ENCODE measurements at regions not wholly inside any gene's neighbourhood (a gene's known extent, or its start where the extent isn't known, plus 50 kb on each side); places are given as distances from the start of the nearest gene placed in this dataset.

DNA sequence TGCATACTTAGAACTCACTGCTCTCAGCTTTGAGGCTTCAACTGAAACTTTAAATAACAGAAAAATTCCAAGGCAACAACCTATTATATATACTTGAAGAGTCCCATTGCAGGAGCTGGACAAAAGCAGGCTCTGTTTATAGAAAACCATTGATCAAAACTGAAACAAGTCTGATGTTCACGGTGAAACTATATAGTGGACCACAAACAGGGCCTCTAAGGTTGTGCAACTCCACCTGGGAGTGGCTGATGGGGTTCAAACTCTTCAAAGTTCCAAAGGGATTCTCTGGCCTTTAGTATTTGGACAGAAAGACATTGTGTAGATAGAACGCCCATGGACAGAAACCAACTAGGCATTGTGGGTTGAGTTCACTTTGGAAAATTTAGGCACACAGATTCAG, 140.3 kb downstream of the ZC3H11B start:
- DNase-seq: no peak

DNA sequence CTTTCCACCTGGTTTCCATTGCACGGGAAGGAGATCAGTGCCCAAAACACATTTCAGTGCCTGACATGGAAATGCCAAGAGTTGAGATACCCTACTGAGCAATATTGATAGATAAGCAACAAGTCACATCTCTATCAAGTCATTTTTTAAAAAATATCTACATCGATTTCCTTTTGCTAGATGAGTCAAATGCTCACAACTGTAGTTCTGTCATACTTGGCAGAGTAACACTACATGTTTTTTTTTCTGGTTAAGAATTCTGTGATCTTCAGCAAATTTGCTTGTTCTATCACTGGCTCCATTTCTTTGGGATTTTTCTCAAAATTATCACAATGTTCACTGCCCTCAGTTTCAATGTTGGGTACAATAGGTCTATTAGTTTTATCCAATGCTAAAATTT, 145.4 kb downstream of the ZC3H11B start:
- no peak for DNase-seq

DNA sequence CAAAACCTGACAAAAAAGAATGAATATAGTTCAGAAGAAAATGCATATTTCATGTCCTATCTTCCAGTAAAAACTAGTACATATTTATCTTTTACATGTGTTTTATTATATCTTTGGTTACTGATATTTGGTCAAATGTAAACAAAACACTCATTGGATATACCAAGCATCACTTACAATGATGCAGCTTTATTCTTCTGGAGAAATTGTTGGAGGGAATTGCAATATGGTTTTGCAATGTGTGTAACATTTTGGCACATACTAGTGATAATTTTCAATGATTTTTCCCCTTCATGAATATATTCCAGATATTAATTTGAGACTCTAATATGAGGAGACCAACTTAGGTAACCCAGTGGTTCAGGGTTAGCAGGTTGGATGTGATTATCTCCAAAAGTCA, 146.1 kb downstream of the ZC3H11B start:
- DNase-seq: no peak

DNA sequence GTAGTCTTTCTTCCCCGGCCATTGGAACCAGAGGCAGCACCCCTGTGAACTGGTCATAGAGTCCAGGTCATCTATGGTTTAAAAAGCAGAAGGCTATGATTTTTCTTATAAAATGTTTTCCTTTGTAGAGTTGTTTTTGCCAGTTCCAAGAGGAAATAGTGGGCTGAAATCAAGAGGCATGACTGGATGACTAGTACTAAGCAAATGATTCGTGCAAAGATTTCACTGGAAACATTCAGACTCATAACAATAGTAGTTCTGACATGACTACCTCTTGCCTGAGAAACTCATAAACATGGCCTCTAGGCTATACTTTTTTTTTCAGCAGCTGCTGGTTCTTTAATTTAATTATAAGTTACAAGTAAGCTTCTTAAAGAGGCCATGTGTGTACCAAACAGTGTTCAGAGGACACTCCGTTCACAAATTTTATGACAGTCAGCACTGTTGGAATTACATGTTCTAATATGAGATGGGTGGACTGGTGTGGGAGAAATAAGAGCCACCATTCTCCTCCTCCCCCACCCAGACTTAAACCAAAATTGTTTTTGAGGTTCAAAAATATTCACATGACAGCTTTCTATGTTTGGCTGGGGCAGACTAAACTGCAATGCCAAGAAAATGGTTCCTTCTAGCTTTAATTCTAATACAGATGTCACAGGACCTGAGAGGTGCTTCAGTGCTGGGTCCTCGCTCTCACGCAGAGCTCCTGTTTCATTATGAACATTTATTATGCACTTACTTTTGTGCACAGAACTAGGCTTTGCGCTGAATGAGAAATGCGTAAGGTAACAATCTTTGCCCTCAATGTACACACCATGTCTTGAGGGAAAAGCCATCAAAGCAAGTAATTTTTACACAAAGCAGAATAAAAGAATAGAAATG, 147.5 kb downstream of the ZC3H11B start:
- DNase-seq: no peak

DNA sequence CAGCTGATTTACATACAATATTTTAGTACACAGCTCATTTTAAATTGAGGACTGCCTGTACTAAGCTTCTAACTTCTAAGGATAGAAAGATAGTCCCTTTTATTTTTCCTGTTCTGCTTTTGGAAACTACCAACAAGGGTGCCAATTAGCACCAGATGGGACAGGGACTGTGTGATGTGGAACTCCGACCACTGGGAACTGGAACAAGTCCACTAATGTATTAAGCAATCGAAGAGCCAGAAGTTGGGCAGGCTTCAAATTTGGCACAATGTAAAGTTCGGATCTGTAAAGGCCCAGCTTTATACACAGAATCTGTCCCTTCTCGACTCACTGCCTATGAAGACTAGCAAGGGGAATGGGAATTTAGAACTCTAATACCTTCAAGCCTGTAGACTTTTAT, 149.3 kb downstream of the ZC3H11B start:
- DNase-seq: no peak

DNA sequence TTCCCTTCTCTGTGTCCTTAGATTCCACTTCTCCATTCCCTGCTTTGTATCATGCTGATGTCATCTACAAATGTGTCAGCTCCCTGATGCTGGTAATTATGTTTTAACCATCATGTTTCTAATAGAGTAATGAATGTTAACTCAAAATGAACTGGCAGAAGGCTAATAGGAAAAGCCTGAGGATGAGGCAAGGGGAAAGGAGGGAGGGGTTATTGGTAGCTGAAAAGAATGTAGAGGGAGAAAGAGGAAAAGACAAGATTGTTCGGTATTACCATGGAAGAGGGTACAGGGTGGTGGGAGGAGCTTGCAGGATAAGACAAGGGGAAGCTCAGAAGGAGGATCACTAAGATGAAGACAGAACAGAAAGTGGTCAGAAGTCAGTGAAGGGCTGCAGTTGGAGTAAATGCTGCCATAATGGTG, 150.9 kb downstream of the ZC3H11B start:
- DNase-seq: no peak

DNA sequence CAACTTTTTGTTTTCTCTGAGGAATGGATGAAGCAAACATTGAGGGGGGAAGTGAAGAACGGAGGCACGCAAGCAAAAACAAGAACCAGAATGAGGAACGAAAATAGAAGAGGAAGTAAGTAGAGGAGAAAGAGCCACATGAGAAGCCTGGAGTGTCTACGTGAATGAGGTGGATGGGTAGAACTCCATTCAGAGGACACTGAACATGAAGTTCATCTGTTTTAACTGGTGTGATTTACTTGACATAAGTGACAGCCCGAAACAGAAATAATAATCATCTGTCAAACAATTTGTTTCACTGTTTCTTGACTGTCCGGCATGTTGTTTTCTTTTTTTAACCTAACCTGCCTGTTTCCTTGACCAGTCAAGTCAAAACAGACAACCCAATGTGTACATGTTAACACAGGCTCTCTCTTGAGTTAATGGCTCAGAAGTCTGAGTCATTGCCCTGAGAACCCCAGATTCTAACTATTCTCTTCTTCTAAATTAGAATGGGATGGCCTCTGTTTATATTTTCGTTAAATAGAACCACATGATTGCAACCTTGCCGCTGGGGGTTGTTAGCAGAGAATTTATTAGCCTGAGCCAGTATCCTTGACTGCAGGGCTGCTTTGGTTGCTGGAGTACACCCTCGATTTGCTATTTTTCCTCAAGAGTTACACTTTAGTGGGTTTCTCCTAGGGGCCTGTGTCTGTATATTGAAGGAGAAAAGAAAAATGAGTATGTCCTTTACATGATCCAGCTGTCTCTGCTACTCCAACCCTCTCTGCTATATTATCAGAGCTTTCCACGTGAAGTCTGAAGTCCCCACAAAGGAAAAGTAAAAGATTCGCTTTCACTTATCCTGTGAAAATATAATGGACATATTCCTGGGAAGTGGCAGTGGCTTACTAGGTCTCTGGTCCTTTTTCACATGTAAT, 151.7 kb downstream of the ZC3H11B start:
- no peak for DNase-seq

DNA sequence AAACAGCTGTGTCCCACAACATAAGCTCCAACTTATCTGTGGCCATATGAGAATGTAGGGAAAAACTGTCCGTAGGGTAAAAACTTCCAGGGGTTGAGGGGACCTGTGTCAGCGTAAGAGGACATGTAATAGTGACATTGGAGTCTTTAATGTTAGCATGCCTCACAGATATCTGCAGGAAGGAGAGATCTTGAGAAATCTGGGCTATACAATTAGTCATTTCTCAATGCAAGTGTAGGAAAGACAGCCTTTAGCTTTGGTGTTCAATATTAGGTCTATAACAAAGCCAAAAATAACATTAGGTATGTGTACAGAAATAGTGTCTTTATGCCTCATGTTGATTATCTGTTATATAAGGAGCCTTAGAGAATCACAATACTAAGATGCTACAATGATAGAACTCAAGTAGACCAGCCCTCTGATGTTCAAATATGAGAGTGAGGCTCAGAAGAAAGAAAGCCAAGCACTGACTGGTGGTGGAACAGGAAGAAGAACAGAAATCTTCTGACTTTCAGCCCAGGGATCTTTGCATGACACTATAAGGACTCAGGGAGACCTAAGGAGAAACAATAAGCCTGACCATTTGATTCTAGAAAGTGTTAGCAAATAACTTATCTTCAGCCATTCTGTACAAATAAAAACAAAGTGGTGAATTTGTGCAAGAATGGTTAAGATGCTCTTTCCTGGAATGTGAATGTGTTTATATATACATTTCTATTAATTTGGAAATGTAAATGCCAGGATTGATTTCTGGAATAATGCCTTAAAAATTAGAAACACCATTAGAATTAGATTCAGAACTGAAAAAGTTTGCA, 152.6 kb downstream of the ZC3H11B start:
- no peak for DNase-seq

DNA sequence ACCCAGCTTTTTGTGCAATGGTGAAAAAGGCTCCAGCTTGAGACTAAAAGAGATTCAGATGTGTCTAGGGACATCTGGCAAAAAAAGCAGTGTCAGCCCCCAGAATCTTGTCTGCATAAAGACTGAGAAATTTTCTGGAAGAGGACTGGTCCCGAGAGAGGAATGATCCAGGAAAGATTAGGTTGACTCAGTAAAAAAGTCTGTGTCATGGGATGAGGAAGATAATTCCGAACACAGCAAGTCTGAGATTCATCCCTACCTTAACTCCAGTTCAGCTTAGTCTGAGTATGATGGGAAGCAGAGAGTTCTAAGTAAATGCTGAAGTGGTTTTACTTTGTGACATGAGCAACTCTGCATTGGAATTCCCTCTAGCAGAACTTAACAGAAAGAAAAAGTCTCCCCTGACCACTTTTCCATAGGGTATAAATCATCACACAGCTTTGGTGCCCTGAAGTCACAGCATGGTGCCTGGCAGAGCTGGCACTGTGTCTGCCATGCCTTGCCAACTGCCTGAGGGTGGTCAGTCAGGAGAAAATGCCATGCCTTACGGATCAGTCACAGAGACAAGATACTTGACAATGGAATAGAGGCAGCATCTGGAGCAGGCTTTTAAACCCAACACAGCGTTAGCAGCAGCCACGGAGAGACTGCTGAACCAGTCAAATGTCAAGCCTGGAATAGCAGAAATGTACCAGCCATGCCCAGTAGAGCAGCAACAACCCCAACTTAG, 153.4 kb downstream of the ZC3H11B start:
- DNase-seq: no peak

DNA sequence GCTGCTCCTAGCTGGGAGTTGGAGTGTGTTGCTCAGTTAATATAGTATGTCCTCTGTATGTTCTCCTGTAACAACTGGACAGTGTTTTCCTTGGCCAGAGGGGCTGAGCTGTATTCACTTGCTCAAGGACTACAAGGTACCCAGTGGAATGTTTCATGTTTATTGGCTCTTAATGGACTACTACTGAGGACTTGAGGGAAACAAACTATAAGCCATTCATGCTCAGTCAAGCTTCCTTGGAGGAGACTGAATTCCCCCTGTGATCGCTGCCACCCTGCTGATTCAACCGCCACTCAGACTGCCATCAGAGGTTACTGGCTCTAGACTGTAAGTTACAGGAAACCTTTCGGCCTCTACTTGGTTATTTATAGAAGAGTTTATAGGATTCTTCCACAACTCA, 166.6 kb downstream of the ZC3H11B start:
- no peak for DNase-seq

DNA sequence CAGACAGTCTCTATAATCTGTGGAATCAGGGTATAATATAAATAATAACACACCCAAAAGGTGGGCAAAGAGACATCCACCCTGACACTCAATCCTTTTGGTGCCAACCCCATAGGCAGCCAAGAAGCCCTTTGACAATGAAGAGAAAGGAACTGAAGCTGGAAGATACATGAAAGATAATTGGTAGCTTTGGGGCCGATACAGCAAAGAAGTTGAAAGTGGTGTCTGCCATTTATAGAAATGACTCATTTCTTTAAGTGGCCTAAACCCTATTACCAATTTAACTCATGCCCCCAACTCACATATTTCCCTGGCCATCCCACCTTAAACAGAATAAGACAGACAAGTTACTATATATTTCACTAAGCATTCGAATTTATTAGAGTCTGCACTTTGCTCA, 167.0 kb downstream of the ZC3H11B start:
- no peak for DNase-seq

DNA sequence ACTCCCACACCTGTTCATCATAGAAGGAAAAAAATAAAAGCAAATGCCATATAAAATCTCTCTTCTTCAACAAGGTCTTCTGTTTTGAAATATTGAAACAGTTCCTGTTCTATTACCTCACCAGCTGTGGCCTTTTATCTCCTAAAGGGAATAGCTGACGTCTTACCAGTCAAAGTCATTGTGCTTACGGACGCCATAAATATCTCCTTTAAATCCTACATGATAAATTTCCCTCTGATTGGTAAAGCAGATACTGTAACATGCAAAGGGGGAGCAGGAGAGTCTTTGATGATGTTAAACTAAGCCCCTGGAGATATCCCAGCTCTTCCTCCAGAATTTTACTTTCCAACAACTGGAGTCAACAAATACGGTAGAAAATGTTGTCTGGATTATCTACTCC, 168.4 kb downstream of the ZC3H11B start:
- no peak for DNase-seq

DNA sequence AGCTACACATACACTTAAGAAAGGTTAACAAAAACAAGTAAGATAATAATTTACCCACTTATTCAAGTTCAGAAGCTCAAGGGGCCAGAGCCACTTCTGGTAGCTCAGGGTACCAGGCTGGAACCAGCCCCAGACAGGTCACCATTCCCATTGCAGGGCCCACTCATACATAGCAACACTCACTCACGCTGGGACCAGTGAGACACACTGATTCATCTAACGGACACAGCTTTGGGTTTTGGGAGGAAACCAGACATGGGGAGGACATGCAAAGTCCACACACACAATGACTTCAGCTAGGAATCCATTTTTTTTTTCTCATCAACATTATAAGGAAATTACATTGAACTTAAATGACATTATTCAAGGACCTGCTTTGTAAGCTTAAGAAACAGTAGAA, 169.1 kb downstream of the ZC3H11B start:
- no peak for DNase-seq

DNA sequence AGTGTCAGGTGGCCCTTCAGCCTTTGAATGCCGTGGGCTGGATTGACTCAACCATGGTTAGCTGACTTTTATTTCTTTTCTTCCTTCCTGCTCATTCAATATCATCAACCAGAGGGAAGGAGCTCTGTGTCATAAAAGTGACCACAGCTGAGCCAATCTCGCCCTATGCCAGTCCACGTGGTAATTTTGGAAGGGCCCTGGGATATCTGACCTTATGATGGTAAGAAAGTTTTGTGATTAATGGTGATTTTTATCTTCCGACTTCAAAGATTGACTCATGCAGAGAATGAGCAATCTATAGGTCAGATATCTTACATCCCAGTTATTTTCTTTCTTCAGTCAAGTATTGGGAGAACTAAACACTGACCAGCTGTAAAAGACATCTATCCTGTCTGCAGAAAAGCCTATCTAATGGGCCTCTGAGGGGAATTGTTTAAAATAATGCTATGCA, 170.3 kb downstream of the ZC3H11B start:
- DNase-seq: no peak

DNA sequence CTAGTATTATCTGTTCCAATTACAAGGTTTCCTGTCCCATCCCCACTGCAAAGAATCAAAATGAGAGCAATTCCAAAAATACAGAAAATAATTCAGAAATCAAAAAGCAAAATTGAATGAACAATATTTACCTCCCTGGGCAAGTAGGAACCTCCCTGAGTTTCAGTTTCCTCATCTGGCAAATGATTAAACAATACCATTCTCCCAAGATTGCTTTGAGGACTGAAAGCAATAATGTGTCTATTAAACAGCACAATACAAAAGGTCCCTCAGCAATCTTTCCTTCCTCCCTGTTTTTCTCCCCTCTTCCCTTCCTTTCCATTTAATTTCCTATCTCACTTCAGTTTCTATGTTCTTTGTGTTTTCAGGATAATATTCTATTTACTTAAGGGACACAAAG, 171.0 kb downstream of the ZC3H11B start:
- no peak for DNase-seq

DNA sequence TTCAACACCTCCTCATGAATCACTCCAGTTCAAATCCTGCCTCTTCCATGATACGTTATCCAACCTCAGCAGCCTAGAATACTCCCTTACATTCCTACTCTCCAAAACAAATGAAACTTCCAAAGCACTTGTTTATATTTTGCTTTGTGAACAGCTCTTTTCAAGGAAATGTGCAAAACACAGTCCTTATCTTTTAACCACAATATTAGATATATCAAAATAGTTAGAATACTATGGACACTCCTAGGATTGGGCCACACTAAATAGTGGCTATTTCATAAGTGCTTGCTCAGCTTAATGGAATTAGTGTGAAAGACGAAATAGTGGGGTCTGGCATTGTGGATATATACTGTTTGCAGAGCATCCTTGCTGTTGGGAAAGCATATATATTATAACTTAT, 173.5 kb downstream of the ZC3H11B start:
- DNase-seq: no peak

DNA sequence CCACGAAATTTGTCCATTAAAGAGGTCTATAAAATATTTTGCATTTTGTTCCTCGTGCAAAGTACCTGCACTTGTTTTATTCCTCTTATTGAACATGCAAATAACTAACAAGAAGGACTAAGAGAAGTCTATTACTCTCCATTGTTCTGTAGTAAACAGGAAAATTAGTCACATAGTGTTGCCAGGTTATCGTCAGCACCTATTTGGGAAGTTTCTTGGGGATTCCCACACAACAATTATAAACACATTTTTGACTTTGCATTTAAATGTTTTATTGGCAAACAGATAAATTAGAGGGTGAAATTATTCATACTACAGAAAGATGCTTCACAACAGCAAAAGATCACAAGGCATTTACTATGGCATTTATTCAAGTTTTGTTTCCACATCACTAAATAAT, 174.5 kb downstream of the ZC3H11B start:
- DNase-seq: no peak

DNA sequence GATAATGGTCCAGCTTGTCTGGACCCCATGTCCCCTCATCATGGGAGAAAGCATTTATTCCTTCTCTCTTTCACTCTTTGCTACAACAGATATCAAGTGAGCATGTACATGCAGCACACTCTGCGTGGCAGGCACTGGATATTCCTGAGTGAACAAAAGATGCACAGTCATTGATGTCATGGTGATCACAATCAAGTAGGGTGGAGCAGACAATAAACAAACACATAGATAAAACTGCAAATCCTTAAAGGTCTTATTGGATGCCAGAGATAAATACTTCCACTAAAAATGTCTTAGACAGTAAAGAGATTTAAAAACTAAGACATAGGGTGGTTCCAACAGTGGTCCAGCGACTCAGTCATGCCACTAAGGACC, 178.0 kb downstream of the ZC3H11B start:
- DNase-seq: no peak

DNA sequence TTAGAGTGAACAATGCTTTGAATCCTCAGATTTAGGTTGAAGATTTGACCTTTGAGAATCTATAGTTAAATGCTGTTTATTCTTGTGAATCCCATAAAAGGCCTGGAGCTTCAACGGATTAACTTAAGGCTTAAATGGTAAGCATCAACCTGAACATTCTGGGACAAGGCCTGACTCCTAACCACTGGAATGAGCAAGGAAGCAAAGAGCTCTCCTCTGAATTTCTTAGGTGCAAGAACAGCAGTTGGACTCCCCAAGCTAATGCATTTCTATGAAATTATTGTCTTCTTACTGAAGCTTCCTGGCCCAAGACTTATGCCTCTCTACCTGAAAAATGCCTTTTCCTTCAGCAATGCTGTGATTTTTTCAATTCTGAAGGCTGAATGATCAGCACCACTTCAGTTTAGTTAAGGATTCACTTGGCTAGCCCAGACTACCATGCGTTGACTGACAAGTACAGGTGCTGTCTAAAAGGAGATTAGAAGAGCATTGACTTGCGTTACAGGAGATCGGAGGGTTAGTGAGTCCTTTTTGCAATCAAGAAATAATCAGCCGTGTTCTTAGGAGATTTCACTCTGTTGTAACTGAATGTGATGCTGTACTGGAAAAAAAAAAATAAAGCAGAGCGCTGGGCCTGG, 178.5 kb downstream of the ZC3H11B start:
- DNase-seq: no peak

DNA sequence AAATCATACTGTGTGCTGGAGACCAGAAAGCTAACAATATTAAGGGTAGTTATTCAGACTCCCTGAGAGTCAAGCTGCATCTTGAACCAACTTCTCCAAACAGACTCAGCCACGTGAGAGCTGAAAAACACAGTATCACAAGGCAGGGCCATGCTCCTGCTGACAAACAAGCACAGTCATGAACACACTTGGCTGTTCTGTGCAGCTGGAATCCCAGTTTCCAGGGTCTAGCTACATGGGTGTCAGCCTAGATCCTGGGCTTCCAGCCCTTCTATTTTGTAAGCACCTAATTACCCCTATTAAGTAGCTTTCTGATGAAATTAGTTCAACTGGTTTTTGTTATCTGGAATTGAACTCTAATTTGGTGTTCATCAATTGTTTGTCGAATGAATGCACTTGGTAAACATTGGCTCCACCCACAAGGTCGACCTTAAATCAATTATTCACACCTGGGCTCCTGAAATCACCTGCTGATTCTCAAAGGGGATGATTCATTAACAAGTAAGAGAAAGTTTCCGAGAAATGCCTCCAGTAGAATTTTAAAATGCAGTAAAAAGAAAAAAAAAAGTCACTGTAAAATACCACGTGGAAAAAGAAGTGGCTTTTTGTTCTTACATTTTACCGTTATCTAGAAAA, 179.3 kb downstream of the ZC3H11B start:
- no peak for DNase-seq

DNA sequence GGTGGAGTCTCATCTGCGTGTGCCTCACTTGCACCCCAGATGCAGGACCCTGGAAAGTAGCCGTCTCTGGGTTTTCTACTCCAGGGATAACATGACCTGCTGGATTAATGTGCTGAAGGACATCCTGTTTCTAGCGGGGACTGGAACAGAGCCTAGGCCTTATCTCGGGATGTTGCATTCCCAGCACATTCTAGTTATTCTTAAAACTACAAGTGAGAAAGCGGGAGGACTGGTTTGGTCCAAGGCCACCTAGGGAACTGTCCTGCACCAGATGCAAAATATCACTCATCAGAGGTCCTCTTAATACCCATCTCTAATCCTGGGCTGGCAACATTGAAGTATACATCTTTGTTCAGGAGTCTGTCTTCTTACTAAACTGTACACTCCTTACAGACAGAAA, 179.9 kb downstream of the ZC3H11B start:
- DNase-seq: no peak

All from stimulated activated CD4-positive, alpha-beta T cell treated with anti-CD3 and anti-CD28 coated beads, Interleukin-15, amount 100 ng/mL, for 24 hours (primary cell).